ENCODE measurements at regions not wholly inside any gene's neighbourhood (a gene's known extent, or its start where the extent isn't known, plus 50 kb on each side); places are given as distances from the start of the nearest gene placed in this dataset.

DNA sequence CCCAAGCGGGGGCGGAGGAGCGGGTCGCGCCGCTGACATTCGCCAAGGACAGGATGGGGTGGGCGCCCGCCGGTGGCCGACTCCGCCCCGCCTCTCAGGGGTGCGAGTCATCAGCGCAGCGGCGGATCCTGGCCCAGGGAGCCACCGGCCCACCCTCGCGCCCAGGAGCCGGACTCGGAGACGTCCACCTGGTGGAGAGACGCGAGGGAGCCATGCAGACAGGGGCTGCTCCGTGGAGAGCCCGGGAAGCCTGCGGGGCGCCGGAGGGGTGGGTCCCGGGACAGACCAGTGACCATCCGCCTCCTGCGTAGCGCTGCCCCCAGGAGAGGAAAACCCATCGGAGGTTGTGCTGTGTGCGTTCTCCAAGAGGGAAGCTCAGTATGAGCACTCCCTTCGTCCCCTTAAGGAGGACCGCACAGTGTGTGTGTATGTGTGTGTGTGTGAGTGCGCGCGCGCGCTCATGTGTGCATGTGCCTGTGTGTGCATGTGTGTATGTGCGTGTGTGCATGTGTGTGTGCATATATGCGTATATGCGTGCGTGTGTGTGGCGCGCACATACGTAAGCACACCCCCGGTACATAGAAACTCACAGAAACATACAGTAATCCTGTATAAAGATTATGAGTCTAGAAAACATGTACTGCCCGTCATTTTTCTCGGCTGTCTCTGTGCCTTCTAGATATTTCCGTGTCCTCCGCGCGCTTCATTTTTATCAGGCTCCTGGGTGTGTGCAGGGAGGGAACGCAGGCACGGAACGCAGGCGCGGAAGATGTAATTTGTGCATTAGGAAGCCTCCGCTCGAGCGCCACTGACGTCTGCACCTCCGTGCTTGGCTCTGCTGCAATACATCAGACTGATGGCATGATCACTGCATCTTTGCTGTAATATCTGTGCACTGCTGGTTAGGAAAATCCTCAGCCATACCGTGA is 158.9 kb downstream of the TBXT start (continued):
- TF ChIP-seq ZNF692 (tag by site-specific recombination; IDR thresholded peaks at IDR 0.05): peak; percentile 91
- no peak for TF ChIP-seq ZNF560 (tag by site-specific recombination; IDR thresholded peaks at IDR 0.05; ENCODE audit: borderline replicate concordance)
- TF ChIP-seq ZNF223 (tag by site-specific recombination; IDR thresholded peaks at IDR 0.05): no peak
- no peak for TF ChIP-seq ZNF394 (tag by site-specific recombination; IDR thresholded peaks at IDR 0.05; ENCODE audit: borderline replicate concordance)
- no peak for TF ChIP-seq FEZF1 (tag by site-specific recombination; IDR thresholded peaks at IDR 0.05)
- TF ChIP-seq ZBTB21 (tag by site-specific recombination; IDR thresholded peaks at IDR 0.05): peak; percentile 72; the same call in 1 of the 2 replicates
- 0 out of 2 replicates have a peak, but pooled peaks have one; percentile 22 for TF ChIP-seq ZEB2 (tag by site-specific recombination; IDR thresholded peaks at IDR 0.05)
- no peak; the same call in 1 of the 2 replicates for TF ChIP-seq KLF9 (tag by site-specific recombination; IDR thresholded peaks at IDR 0.05; ENCODE audit: low read depth)
- peak; percentile 50; the same call in 1 of the 2 replicates for TF ChIP-seq ZNF76 (tag by site-specific recombination; IDR thresholded peaks at IDR 0.05; ENCODE audit: borderline replicate concordance, low read depth)
- peak; percentile 95 for TF ChIP-seq ZFP37 (tag by site-specific recombination; IDR thresholded peaks at IDR 0.05)
- TF ChIP-seq HOXA7 (CRISPR knock-in tag; IDR thresholded peaks at IDR 0.05; ENCODE audit: borderline replicate concordance): no peak
- TF ChIP-seq ZNF324 (tag by site-specific recombination; IDR thresholded peaks at IDR 0.05): peak; percentile 65; the same call in 1 of the 2 replicates
- no peak for TF ChIP-seq ZNF175 (tag by site-specific recombination; IDR thresholded peaks at IDR 0.05)
- no peak; the same call in 1 of the 2 replicates for TF ChIP-seq KLF10 (tag by site-specific recombination; IDR thresholded peaks at IDR 0.05)
- no peak for TF ChIP-seq OVOL3 (tag by site-specific recombination; IDR thresholded peaks at IDR 0.05)
- TF ChIP-seq ZNF785 (tag by site-specific recombination; IDR thresholded peaks at IDR 0.05): no peak; the same call in 1 of the 2 replicates
- no peak for TF ChIP-seq ZFP41 (tag by site-specific recombination; IDR thresholded peaks at IDR 0.05; ENCODE audit: borderline replicate concordance)
- TF ChIP-seq ZNF133 (tag by site-specific recombination; IDR thresholded peaks at IDR 0.05): no peak
- TF ChIP-seq ZNF677 (tag by site-specific recombination; IDR thresholded peaks at IDR 0.05): no peak
- TF ChIP-seq ZNF529 (tag by site-specific recombination; IDR thresholded peaks at IDR 0.05; ENCODE audit: insufficient replicate concordance): no peak
- peak; percentile 49; the same call in 1 of the 2 replicates for TF ChIP-seq ZFHX2 (tag by site-specific recombination; conservative IDR thresholded peaks at IDR 0.05)
- TF ChIP-seq ZNF701 (tag by site-specific recombination; IDR thresholded peaks at IDR 0.05): no peak
- no peak for TF ChIP-seq ZNF266 (tag by site-specific recombination; IDR thresholded peaks at IDR 0.05; ENCODE audit: low read depth)
- 0 out of 2 replicates have a peak, but pooled peaks have one; percentile 40 for TF ChIP-seq ZNF645 (tag by site-specific recombination; IDR thresholded peaks at IDR 0.05)
- peak; percentile 59; the same call in 1 of the 2 replicates for TF ChIP-seq MYNN (tag by site-specific recombination; IDR thresholded peaks at IDR 0.05; ENCODE audit: borderline replicate concordance)
- TF ChIP-seq ZNF121 (tag by site-specific recombination; IDR thresholded peaks at IDR 0.05): peak; percentile 87
- TF ChIP-seq ZNF585B (tag by site-specific recombination; IDR thresholded peaks at IDR 0.05): no peak
- TF ChIP-seq ZNF433 (tag by site-specific recombination; IDR thresholded peaks at IDR 0.05; ENCODE audit: low read depth): no peak
- no peak for TF ChIP-seq ZNF792 (tag by site-specific recombination; IDR thresholded peaks at IDR 0.05)
- no peak for TF ChIP-seq GLI2 (tag by site-specific recombination; IDR thresholded peaks at IDR 0.05; ENCODE audit: borderline replicate concordance, low read depth)
- no peak for TF ChIP-seq ZNF404 (tag by site-specific recombination; IDR thresholded peaks at IDR 0.05)
- TF ChIP-seq, protein P1, sequence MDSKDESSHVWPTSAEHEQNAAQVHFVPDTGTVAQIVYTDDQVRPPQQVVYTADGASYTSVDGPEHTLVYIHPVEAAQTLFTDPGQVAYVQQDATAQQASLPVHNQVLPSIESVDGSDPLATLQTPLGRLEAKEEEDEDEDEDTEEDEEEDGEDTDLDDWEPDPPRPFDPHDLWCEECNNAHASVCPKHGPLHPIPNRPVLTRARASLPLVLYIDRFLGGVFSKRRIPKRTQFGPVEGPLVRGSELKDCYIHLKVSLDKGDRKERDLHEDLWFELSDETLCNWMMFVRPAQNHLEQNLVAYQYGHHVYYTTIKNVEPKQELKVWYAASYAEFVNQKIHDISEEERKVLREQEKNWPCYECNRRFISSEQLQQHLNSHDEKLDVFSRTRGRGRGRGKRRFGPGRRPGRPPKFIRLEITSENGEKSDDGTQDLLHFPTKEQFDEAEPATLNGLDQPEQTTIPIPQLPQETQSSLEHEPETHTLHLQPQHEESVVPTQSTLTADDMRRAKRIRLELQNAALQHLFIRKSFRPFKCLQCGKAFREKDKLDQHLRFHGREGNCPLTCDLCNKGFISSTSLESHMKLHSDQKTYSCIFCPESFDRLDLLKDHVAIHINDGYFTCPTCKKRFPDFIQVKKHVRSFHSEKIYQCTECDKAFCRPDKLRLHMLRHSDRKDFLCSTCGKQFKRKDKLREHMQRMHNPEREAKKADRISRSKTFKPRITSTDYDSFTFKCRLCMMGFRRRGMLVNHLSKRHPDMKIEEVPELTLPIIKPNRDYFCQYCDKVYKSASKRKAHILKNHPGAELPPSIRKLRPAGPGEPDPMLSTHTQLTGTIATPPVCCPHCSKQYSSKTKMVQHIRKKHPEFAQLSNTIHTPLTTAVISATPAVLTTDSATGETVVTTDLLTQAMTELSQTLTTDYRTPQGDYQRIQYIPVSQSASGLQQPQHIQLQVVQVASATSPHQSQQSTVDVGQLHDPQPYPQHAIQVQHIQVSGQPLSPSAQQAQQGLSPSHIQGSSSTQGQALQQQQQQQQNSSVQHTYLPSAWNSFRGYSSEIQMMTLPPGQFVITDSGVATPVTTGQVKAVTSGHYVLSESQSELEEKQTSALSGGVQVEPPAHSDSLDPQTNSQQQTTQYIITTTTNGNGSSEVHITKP (tag by site-specific recombination; IDR thresholded peaks at IDR 0.05): peak; percentile 75
- peak; percentile 89 for TF ChIP-seq ZBTB20 (tag by site-specific recombination; IDR thresholded peaks at IDR 0.05)
- peak; percentile 94 for TF ChIP-seq ZNF2 (tag by site-specific recombination; IDR thresholded peaks at IDR 0.05)
- 0 out of 2 replicates have a peak, but pooled peaks have one; percentile 11 for TF ChIP-seq ZNF664 (tag by site-specific recombination; IDR thresholded peaks at IDR 0.05)

Measured in HEK293 (cell line).